Stimulated activated naive CD4-positive, alpha-beta T cell (primary cell): ENCODE measurements at regions not wholly inside any gene's neighbourhood (a gene's known extent, or its start where the extent isn't known, plus 50 kb on each side); places are given as distances from the start of the nearest gene placed in this dataset.
"Not testable (repeated sequence)": the region's sequence is repeated elsewhere in the genome, so short reads cannot be mapped to it uniquely, and the experiment has no call there.

Source experiments
- DNase-seq, 6 experiments: peaks; one replicate each; lab custom pipeline; 2025; lab: John Stamatoyannopoulos, UW

- DNase-seq, result not testable (repeated sequence)
Observed at GRCh38 chr21:9943639-9944038, 577.7 kb upstream of the TPTE start.

- not testable (repeated sequence) for DNase-seq
Observed at GRCh38 chr21:9946057-9946456, 575.3 kb upstream of the TPTE start.

- DNase-seq, result not testable (repeated sequence)
Observed at GRCh38 chr21:9949510-9950289, 571.7 kb upstream of the TPTE start.

- not testable (repeated sequence) for DNase-seq
Observed at GRCh38 chr21:9950363-9950762, 571.0 kb upstream of the TPTE start.

- DNase-seq, result not testable (repeated sequence)
Observed at GRCh38 chr21:9958791-9959190, 562.6 kb upstream of the TPTE start.

GRCh38 chr21:9959220-9959964 is 562.0 kb upstream of the TPTE start:
- not testable (repeated sequence) for DNase-seq

GRCh38 chr21:9969399-9969798 is 552.0 kb upstream of the TPTE start:
- not testable (repeated sequence) for DNase-seq

- DNase-seq, result not testable (repeated sequence)
Observed at GRCh38 chr21:9972018-9972417, 549.4 kb upstream of the TPTE start.

GRCh38 chr21:9978371-9978770 is 543.0 kb upstream of the TPTE start:
- DNase-seq, result not testable (repeated sequence)

GRCh38 chr21:9997507-9997906 is 523.9 kb upstream of the TPTE start:
- not testable (repeated sequence) for DNase-seq

GRCh38 chr21:10002762-10003313 is 518.5 kb upstream of the TPTE start:
- DNase-seq, result not testable (repeated sequence)

- DNase-seq, result not testable (repeated sequence)
Observed at GRCh38 chr21:10005791-10006190, 515.6 kb upstream of the TPTE start.

- not testable (repeated sequence) for DNase-seq
Observed at GRCh38 chr21:10016991-10017390, 504.4 kb upstream of the TPTE start.

GRCh38 chr21:10017757-10018156 is 503.6 kb upstream of the TPTE start:
- DNase-seq, result not testable (repeated sequence)

- not testable (repeated sequence) for DNase-seq
Observed at GRCh38 chr21:10021462-10021861, 499.9 kb upstream of the TPTE start.

- DNase-seq, result not testable (repeated sequence)
Observed at GRCh38 chr21:10022745-10023144, 498.6 kb upstream of the TPTE start.
